ENCODE measurements at regions not wholly inside any gene's neighbourhood (a gene's known extent, or its start where the extent isn't known, plus 50 kb on each side); places are given as distances from the start of the nearest gene placed in this dataset.

DNA sequence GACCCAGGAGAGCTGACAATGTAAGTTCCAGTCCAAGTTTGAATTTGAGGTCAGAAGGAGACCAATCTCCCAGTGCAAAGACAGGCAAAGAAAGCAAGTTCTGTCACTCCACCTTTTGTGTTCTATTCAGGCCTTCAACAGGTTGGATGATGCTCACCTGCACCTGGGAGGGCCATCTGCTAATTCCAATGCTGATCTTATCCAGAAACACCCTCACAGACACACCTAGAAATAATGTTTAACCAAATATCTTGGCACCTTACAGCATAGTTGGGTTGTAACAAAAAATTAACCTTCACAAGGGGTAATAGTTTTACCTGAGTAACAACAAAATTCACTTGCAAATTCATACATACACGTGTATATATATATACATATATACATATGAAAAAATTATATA is 190.8 kb downstream of the DIRAS2 start:
- TF ChIP-seq, protein P1, sequence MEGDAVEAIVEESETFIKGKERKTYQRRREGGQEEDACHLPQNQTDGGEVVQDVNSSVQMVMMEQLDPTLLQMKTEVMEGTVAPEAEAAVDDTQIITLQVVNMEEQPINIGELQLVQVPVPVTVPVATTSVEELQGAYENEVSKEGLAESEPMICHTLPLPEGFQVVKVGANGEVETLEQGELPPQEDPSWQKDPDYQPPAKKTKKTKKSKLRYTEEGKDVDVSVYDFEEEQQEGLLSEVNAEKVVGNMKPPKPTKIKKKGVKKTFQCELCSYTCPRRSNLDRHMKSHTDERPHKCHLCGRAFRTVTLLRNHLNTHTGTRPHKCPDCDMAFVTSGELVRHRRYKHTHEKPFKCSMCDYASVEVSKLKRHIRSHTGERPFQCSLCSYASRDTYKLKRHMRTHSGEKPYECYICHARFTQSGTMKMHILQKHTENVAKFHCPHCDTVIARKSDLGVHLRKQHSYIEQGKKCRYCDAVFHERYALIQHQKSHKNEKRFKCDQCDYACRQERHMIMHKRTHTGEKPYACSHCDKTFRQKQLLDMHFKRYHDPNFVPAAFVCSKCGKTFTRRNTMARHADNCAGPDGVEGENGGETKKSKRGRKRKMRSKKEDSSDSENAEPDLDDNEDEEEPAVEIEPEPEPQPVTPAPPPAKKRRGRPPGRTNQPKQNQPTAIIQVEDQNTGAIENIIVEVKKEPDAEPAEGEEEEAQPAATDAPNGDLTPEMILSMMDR (IDR thresholded peaks at IDR 0.05; ENCODE audit: control insufficient read depth, insufficient read depth, low read depth, low read length, missing control alignments), result no peak
- DNase-seq (ENCODE audit: low read depth), result no peak
- H3K4me3 ChIP-seq (ENCODE audit: control insufficient read depth, low read depth, low read length), result no peak overlapping the region

DNA sequence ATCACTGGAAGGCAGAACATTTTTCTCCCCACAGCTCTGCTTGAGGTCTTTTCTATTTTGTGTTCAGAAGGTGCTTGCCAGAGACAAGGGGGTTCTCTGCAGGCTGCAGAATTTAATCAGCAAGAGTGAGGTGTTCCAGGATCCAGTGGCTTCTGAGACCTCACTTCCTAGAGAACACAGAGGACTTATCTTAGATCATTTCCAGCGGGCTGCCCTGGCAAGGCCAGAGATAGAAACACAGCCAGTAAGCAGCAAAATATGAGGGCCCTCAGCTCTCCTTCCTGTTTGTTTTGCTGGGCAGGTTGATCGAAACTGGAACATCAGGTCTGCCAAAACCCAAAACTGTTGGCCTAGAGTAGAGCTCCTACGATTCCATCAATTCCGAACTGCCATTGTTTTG is 187.3 kb downstream of the DIRAS2 start:
- DNase-seq (ENCODE audit: low read depth), result no peak
- TF ChIP-seq, protein P1 (IDR thresholded peaks at IDR 0.05; ENCODE audit: control insufficient read depth, insufficient read depth, low read depth, low read length, missing control alignments), result no peak
- no peak overlapping the region for H3K4me3 ChIP-seq (ENCODE audit: control insufficient read depth, low read depth, low read length)

GRCh38 chr9:90457386-90458190 is 185.0 kb downstream of the DIRAS2 start:
- DNase-seq (ENCODE audit: low read depth), result no peak
- TF ChIP-seq, protein P1 (IDR thresholded peaks at IDR 0.05; ENCODE audit: control insufficient read depth, insufficient read depth, low read depth, low read length, missing control alignments), result no peak

GRCh38 chr9:90458485-90458884 is 184.1 kb downstream of the DIRAS2 start:
- DNase-seq (ENCODE audit: low read depth), result no peak
- H3K4me3 ChIP-seq (ENCODE audit: control insufficient read depth, low read depth, low read length), result no peak overlapping the region
- TF ChIP-seq, protein P1 (IDR thresholded peaks at IDR 0.05; ENCODE audit: control insufficient read depth, insufficient read depth, low read depth, low read length, missing control alignments), result no peak

More at GRCh38 chr9:90457386-90458190, 185.0 kb downstream of the DIRAS2 start:
- no peak overlapping the region for H3K4me3 ChIP-seq (ENCODE audit: control insufficient read depth, low read depth, low read length)

GRCh38 chr9:90459321-90459720 is 183.3 kb downstream of the DIRAS2 start:
- TF ChIP-seq, protein P1 (IDR thresholded peaks at IDR 0.05; ENCODE audit: control insufficient read depth, insufficient read depth, low read depth, low read length, missing control alignments), result no peak
- no peak for DNase-seq (ENCODE audit: low read depth)
- no peak overlapping the region for H3K4me3 ChIP-seq (ENCODE audit: control insufficient read depth, low read depth, low read length)

DNA sequence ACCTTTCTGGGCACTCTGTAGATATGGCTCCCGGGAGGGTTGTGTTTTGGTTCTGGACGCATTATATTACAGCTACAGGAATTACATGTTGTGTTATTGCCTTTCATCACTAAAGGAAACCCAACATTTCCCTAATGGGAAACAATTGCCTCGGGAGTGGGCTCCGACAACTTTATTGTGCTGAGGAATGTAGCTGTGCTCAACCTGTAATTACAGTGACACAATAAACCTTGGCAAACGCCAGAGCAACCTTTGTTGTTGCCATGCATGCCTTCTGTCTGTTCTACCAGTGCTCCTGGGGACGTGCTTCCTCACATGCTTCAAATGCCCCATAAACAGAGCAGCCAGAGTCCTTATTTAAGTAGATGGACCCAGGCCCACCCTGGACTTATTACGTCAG is 182.4 kb downstream of the DIRAS2 start:
- no peak overlapping the region for H3K4me3 ChIP-seq (ENCODE audit: control insufficient read depth, low read depth, low read length)
- TF ChIP-seq, protein P1 (IDR thresholded peaks at IDR 0.05; ENCODE audit: control insufficient read depth, insufficient read depth, low read depth, low read length, missing control alignments), result no peak
- no peak for DNase-seq (ENCODE audit: low read depth)
